ENCODE measurements at regions not wholly inside any gene's neighbourhood (a gene's known extent, or its start where the extent isn't known, plus 50 kb on each side); places are given as distances from the start of the nearest gene placed in this dataset.

GRCh38 chr16:87252269-87252970 lies 64.8 kb downstream of the C16orf95 start:
- no peak for DNase-seq (ENCODE audit: low spot score)

Measured in RKO (cell line).